ENCODE measurements at regions not wholly inside any gene's neighbourhood (a gene's known extent, or its start where the extent isn't known, plus 50 kb on each side); places are given as distances from the start of the nearest gene placed in this dataset.

- TF ChIP-seq, protein P1, sequence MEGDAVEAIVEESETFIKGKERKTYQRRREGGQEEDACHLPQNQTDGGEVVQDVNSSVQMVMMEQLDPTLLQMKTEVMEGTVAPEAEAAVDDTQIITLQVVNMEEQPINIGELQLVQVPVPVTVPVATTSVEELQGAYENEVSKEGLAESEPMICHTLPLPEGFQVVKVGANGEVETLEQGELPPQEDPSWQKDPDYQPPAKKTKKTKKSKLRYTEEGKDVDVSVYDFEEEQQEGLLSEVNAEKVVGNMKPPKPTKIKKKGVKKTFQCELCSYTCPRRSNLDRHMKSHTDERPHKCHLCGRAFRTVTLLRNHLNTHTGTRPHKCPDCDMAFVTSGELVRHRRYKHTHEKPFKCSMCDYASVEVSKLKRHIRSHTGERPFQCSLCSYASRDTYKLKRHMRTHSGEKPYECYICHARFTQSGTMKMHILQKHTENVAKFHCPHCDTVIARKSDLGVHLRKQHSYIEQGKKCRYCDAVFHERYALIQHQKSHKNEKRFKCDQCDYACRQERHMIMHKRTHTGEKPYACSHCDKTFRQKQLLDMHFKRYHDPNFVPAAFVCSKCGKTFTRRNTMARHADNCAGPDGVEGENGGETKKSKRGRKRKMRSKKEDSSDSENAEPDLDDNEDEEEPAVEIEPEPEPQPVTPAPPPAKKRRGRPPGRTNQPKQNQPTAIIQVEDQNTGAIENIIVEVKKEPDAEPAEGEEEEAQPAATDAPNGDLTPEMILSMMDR (IDR thresholded peaks at IDR 0.05), result no peak
- TF ChIP-seq EZH2 (IDR thresholded peaks at IDR 0.05) (no peak), EZH2phosphoT487 (IDR thresholded peaks at IDR 0.05) (no peak)
These were observed 762.6 kb upstream of the SEMA6A start for GRCh38 chr5:117337064-117337749.

Measured in neural progenitor cell (in vitro differentiated cells).